HG02884 (cell line): ENCODE measurements at regions not wholly inside any gene's neighbourhood (a gene's known extent, or its start where the extent isn't known, plus 50 kb on each side); places are given as distances from the start of the nearest gene placed in this dataset.
A peak's percentile ranks its signal among the peaks of the same experiment; 100 is the strongest.

Experiments
- ATAC-seq: cut with Tn5 transposase; IDR thresholded peaks from one replicate; pipeline ENCODE4 v1.9.1; 2021; ENCODE audit warnings: mild to moderate bottlenecking, moderate library complexity; ENCODE audit not compliant: unreplicated experiment

DNA sequence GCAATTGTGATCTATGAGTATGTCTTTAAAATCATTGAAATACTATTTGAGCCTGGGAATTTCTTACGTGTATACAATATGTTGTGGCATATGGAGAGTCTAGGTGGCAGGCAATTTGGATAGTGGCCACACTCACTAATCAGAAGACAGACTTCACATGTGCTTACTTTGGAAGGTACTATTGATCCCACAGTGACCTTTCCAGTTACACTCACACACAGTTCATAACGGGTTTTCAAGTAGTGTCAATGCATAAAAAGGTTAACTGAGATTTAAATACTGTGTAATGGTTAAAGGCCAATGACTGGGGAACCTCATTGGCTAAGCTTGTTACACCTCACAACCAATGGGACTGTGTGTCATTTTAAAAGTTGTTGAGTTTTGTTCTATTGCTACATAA, 783.2 kb downstream of the RPA4 start:
- no peak for ATAC-seq

DNA sequence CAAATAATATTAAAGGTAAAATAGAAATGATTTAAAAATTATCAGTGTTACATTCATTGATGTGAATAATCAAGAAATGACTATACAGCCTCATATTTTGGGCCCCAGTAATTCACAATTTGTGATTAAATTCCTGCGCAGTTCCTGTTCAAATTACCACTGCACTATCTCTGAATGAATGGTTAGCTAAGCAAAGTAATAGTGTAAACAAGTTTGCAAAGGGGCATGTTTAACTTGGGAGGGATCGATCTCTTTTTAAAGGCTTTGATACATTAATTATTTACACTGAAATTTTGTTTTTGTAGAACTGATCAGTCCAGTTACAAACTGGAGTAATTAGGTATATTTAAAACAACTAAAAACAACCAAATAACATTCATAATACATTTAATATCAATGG, 784.4 kb downstream of the RPA4 start:
- ATAC-seq, result no peak

DNA sequence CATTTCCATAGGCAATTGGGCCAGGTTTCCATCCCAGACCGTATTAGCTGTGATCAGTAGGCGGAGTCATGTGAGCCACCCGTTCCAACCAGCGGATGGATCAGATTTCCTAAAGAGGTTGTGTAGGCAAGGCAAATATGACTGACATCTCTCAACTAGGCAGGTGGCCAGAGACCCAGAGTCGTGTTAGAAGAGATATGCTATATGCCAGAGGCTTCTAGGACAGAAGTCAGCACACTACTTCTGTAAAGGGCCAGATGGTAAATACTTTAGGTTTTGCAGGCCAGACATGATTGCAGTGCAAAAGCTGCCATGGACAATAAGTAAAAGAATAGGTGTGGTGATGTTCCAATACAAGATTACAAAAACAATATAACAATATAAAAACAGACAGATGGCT, 788.4 kb downstream of the RPA4 start:
- no peak for ATAC-seq

DNA sequence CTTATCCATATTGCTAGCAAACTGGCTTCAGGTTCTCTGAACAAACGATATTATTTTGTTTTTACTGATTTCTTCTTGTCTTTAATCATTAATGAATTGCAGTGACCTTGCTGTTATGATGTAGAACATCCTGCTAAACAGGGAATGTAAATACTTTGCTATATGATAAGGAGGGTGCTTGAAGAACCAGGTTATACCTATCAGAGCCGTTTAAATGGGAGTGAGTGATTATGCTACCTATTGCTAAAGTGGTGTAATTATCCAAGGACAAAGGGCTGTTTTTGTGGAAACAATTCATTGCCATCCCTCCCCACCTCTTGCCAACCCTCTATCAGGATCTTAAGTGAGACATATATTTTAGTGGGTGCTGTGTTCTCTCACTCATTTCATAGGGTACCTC, 788.9 kb downstream of the RPA4 start:
- no peak for ATAC-seq

DNA sequence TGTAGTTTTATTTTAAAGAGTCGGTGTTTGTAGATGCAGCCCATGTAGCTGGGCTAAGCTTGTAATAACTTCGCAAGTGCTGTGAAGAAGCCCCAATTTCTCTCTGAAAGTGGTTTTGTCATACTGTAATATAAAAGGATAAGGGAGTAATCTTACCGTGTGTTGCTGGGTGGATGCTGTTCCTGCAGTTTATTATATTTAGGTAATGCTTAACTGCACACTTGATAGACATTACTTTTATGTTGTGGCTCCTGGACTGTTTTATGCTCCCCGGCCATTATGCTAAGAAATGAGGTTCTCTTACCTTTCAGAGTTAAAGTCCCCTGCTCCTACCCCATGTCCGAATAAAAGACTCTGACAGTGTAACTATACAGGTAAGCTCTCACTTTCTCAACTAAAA, 789.4 kb downstream of the RPA4 start:
- ATAC-seq, result no peak

DNA sequence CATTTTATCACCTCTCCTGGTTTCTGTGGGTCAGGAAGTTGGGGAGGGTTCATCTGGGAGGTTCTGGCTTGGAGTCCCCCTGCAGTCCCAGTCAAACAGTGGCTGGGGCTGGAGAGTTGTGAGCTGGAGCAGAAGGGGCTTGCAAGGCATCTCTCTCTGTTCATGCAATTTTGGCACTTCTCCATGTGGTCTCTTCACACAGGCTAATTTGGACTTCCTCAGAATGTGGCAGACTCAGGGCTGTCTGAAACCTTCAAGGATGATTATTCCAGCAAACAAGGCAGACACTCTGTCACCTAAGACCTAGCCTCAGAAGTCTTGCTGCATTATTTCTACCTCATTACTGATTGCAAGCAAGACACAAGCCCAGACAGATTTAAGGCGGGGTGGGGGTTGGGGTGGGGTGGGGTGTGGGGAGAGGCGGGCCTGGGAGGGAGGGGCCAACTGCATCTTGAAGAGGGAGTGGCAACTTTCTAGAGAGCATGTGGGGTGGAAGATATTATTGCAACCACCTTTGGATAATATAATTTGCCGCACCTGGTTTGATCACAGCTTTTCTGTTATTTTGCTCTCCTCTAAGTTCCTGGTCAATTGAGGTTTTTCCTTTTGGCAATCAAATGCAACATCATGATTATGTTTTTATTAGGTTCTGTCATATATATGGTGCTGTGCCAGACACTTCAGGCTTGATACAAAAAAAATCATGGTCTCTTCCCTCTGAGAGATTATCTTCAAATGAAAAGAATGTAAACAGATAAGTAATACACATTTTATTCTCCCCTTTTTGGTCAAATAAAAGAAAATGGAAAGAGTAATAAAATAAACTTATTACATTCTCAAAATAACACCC, 799.5 kb downstream of the RPA4 start:
- ATAC-seq, result no peak

DNA sequence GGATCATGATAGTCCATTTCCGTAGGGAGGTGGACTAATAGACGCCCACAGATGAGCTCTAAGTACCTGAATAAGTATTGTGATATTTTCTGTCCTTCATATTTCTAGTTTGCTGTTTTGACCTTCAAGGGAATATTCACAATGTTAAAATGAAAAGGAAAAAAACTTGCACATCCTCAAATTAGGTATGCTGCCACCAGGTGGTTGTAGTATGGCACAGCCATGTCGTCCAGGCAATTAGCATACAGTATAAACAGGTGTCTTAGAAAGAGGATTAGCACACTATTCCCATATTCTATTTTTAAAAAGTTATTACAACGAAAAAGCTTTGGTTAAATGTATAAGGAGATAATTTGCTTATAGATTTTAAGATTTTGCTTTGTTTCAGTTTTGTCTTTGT, 802.0 kb downstream of the RPA4 start:
- peak; percentile 68 for ATAC-seq

DNA sequence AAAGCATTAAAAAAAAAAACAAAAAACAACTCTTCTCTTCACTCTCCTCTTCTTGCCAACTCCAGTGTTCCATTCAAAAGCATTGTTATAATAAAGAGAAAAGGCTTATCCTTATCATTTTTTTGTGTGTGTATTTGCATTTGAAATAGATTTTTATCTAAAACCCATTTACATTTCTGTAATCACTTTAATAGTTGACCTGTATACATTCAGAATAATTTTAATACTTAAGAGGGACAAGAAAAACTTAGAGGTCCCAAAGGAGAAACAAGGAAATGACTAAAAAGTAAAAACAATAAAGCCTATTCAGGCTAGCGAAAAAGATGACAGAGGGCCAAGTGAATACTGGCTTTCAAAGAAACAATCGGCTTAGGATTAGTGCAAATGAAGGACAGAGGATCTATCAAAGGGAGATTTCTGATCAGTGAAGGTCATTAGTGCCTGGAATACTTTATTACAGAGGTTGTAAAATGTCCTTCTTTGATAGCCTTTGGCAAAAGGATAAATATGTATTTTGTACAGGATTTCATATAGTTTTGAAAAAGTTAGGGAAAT, 808.3 kb downstream of the RPA4 start:
- no peak for ATAC-seq

DNA sequence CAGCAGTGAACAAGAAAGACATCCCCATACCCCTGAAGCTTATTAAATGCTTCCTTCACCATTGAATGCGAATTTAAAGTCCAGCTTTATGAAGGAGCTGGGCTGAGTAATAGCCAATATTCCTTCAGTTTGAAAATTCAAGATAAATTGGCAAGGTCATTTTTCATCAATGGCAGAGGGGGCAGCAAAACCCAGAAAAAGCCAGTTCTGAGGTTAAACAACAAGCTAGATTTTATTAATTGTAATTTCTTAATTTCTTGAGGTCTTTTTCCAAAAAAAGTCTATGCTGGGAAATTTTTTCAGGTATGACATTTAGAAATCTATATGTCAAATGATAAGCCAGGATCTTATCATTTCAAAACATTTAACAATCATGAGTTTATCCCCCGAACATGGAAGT, 808.9 kb downstream of the RPA4 start:
- no peak for ATAC-seq

DNA sequence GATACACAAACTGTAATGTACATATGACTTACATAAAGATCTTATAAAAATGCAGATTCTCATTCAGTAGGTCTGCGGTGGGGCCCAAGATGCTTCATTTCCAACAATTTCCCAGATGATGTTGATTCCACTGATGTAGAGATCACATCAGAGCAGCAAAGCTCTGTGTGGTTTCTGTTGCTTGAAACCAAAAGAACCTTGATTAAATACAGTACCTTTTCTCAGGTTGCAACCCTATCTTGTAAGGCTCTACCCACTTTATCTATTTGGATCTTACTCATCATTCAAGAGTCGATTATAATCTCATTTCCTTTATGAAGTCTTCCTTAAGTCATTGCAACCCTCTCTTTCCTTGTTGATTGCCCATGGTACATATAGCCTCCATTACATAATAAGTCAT, 816.8 kb downstream of the RPA4 start:
- ATAC-seq, result no peak

DNA sequence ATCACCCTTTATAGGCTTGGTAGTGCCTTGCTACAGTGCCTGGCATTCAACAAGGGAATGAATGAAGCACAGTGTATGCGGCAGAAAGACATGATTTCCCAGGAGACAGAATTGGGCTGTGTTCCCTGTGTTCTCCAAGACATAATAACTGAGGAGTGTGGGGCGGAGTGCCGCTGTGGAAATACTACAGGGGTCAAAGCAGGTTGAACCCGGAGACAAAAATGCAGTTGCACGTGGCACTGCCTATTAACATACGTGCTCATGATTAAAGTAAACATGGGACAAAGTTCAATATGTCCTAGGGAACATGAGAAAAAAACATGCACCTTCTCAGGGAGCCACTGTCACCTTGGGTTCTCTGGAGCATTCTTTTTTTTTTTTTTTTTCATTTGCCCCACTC, 820.8 kb downstream of the RPA4 start:
- ATAC-seq, result no peak

DNA sequence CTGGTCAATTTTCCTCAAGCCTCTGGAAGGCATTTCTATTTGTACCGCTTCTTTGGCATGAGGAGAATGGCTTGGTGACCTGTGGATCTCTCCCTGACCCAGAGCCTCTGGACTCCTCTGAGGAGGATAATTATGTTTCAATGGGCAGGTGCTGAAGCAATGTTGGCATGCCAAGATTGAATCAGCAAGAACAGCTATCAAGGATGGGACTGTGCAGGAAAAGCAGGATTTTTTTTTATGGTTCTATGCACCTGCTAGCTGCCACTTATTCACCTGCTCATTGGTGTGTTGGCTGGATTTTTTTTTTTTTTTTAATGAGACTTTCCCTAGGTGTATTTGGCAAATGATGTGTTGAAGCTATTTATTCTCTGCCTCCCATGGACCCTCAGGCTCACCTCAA, 821.2 kb downstream of the RPA4 start:
- no peak for ATAC-seq

DNA sequence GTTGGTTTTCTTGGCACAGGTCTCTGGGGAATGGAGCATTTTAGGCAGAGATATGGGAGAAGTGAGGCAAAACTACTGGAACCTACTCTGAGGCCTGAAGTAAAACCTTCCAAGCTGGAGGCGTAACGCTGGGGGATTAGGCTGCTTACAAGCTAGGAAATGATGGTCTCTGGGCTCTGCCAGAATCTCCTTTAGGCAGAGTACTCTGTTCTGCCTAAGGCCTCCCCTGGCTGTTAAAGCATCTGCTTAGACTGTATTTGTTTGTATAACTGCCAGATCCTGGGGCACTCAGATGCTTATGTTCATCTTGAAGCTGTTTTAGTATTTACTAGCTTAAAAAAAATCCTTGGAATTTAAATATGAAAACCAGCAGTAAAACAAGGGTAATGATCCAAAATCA, 822.2 kb downstream of the RPA4 start:
- no peak for ATAC-seq

DNA sequence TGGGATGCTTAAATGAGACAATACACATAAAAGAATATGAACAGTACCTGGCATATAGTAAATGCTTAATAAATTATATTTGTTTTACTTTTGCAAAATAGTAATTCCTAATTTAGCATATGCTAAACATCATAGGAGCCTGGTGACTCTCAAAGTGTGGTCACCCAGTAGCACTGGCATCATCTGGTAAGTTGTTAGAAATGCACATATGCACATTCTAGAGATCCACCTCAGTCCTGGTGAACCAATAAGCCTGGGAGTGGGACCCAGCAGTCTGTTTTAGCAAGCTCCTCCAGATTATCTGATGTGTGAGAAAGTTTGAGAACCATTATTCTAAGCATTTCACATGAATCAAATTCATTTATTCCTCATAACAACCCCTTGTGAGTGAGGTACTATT, 830.4 kb downstream of the RPA4 start:
- no peak for ATAC-seq

DNA sequence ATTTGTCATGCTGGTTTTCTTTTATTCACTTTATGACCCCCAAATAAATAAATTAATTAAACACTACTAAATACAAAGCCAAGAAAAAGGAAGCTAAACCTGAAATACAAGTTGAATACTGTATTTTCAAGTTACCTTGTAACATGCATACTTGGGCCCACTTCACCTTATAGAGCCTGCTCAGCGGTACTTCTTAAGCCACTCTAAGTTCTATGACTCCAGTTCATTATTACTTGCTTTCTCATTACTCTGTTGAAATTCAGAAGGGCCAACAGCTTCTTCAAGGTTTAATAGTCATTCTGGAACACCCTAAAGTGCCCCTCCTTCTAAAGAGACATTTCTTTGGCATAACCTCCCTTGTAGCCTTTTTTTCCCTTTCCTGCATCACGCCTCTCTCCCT, 844.5 kb downstream of the RPA4 start:
- ATAC-seq, result no peak

DNA sequence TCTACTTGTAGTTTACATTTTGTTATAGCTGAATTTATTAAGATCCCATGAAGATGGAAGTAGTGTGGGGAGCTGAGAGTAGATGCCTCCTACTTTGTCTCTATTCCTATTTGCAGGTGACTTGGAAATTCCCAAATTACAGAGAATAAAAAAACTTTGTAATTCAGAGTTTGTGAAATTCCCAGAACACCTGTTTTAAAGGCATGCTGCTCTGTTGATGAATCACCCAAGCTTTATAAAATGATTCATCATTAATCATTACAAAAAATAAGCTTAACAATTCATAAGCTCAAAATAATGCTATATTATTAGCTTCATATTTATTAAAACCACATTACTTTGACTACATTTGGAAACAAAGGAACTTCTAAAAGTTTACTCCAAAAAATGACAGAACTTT, 856.3 kb downstream of the RPA4 start:
- ATAC-seq, result no peak

DNA sequence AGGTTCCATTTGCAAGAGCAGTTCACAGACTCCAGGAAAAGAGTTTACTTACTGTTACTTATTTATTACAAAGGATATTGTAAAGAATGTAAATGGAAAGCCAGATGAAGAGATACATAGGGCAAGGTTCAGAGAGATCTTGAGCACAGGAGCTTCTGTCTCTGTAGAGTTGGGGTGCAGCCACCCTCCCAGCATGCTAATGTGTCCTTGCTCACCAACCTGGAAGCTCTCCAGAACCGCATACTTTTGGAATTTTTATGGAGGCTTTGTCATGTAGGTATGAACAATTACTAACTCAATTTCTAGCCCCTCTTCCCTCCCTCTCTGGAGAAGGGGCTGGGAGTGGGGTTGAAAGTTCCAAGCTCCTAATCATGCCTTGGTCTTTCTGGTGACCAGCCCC, 857.2 kb downstream of the RPA4 start:
- no peak for ATAC-seq

DNA sequence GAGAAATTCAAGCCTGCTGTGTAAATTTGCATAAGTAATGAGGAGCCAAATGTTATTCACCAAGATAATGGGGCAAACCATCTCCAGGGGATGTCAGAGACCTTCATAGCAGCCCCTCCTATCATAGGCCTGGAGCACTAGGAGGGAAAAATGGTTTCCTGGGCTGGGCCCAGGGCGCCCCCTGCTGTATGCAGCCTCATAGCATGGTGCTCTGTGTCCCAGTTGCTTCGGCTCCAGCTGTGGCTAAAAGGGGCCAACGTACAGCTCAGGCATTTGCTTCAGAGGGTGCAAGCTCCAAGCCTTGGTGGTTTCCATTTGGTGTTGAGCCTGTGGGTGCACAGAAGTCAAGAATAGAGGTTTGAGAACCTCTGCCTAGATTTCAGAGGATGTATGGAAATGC, 859.3 kb downstream of the RPA4 start:
- no peak for ATAC-seq

DNA sequence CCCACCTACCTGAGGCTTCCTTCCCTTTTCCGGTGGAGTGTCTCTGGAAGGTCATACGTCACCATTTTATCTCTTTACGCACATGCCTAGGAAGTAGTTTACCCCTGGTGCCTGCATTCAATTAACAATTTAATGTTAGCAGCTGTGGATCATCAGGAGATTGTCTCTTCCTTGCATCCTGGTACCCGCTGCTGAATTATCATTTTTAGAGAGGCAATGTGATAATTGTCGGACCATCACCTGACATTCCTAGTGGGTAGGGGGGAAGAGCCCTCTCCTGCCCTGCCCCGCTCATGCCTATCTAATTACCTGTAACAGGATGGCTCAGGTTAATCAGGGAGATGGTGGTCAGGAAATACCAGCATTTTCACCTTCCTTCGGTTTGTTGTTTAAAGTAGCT, 863.6 kb downstream of the RPA4 start:
- no peak for ATAC-seq

DNA sequence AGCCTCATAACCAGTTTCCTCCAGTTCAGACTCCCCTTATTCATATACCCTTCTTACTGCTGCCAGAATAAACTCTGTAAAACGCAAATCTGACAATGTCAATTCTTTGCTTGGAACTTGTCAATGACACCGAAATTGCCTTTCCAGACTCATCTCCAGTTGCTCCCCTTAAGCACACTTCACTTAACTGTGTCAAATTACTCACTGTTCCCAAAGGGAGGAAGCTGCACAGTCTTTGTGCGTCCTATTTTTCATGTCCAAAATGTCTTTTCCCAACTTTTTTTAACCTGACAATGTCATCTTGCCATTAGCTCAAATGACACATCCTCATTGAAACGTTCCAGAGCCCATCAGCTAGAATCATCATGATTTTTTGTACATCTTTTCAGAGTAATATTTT, 867.3 kb downstream of the RPA4 start:
- no peak for ATAC-seq

DNA sequence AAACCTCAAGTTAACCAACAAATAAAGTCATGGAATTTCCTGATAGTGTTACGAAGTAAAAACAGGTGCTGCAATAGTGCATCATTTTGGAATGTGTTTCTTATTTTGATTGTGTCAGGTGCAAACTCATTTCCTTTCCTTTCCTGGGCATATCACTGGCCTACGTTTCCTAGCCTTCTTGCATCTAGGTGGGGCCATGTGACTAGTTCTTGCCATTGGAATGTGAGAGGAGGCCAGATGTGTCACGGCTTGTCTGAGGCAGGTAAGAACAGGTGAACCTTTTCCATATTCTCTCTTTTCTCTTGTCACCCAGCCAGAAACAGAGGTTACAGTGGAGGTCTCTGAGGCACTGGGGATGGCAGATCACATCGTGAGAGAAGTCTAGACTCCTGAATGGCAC, 868.0 kb downstream of the RPA4 start:
- ATAC-seq, result no peak

DNA sequence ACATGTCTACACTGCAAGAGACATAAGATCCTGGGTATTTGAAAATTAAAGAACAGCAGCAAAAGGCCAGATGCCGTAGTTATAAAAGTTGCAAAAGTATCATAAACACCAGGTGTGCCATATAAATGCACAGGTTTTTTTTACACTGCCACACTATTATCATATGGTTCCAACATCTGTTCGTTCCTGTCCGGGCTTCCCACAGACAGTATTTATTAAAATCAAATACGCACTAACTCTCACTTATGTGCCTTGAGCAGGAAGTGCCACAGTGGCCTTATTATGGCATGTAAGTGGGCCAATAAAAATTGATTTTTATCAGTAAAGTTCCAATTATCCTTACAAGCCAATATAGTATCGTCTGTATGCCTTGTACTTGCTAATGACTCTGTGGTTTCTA, 873.2 kb downstream of the RPA4 start:
- no peak for ATAC-seq

DNA sequence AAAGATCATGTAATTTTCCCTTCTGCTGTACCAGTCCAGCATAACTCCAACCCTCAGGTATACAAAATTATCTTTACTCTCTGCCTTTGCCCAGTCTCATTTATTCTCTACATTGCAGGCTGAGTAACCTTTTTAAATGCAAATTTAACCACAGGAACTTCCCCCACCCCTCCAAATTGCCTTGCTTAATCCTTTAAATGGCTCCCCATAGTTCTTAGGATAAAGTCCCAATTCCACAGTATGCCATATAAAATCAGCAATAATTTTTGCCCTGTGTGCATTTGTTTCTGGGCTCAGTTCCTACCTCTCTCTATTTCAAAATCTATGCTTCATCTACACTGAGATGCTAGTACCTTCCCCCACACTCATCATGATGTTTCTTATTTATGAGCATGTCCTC, 879.7 kb downstream of the RPA4 start:
- no peak for ATAC-seq
